Stimulated activated CD4-positive, alpha-beta T cell treated with anti-CD3 and anti-CD28 coated beads, Interleukin-1b, Interleukin-23, amount 100 ng/mL, for 24 hours (primary cell): ENCODE measurements at regions not wholly inside any gene's neighbourhood (a gene's known extent, or its start where the extent isn't known, plus 50 kb on each side); places are given as distances from the start of the nearest gene placed in this dataset.

Experiments
- DNase-seq, 4 experiments: peaks; one replicate each; pipeline ENCODE4 v3.0.0-alpha.2; 2020; ENCODE audit warnings: low read depth in 4 of 4, low spot score in 1 of 4

- DNase-seq, result no peak
These were observed 540.0 kb upstream of the SALL1 start for GRCh38 chr16:51691109-51691508.

- DNase-seq, result no peak
These were observed 534.4 kb upstream of the SALL1 start for GRCh38 chr16:51685498-51685897.

- DNase-seq, result no peak
These were observed 532.8 kb upstream of the SALL1 start for GRCh38 chr16:51683882-51684281.

GRCh38 chr16:51682905-51683304, 531.8 kb upstream of the SALL1 start:
- DNase-seq, result no peak

- DNase-seq, result no peak
These were observed 523.5 kb upstream of the SALL1 start for GRCh38 chr16:51674615-51675014.

- DNase-seq, result no peak
These were observed 519.5 kb upstream of the SALL1 start for GRCh38 chr16:51670527-51670926.

- no peak for DNase-seq
These were observed 515.8 kb upstream of the SALL1 start for GRCh38 chr16:51666821-51667220.

- no peak for DNase-seq
These were observed 515.0 kb upstream of the SALL1 start for GRCh38 chr16:51666074-51666473.

- DNase-seq, result no peak
These were observed 514.4 kb upstream of the SALL1 start for GRCh38 chr16:51665436-51665998.

- no peak for DNase-seq
These were observed 507.5 kb upstream of the SALL1 start for GRCh38 chr16:51658531-51658930.

GRCh38 chr16:51657848-51658247, 506.8 kb upstream of the SALL1 start:
- no peak for DNase-seq

- DNase-seq, result no peak
These were observed 504.2 kb upstream of the SALL1 start for GRCh38 chr16:51655249-51655648.

- no peak for DNase-seq
These were observed 500.0 kb upstream of the SALL1 start for GRCh38 chr16:51651061-51651466.

GRCh38 chr16:51649631-51650030, 498.6 kb upstream of the SALL1 start:
- no peak for DNase-seq

GRCh38 chr16:51648526-51648925, 497.5 kb upstream of the SALL1 start:
- no peak for DNase-seq

- no peak for DNase-seq
These were observed 490.2 kb upstream of the SALL1 start for GRCh38 chr16:51641191-51641765.

GRCh38 chr16:51640196-51640595, 489.1 kb upstream of the SALL1 start:
- no peak for DNase-seq

GRCh38 chr16:51638339-51639135, 487.5 kb upstream of the SALL1 start:
- DNase-seq, result no peak

GRCh38 chr16:51637770-51638094, 486.7 kb upstream of the SALL1 start:
- DNase-seq, result no peak

- DNase-seq, result no peak
These were observed 486.1 kb upstream of the SALL1 start for GRCh38 chr16:51636920-51637769.

GRCh38 chr16:51635181-51635580, 484.1 kb upstream of the SALL1 start:
- no peak for DNase-seq

- no peak for DNase-seq
These were observed 479.0 kb upstream of the SALL1 start for GRCh38 chr16:51630076-51630475.
